Astrocyte (in vitro differentiated cells and primary cell): ENCODE measurements at regions not wholly inside any gene's neighbourhood (a gene's known extent, or its start where the extent isn't known, plus 50 kb on each side); places are given as distances from the start of the nearest gene placed in this dataset.

Experiments
- DNase-seq: peaks from one replicate; pipeline ENCODE4 v3.0.0-alpha.2; 2010; ENCODE audit warnings: low read depth
- FAIRE-seq: peaks from 2 replicates; lab custom pipeline; 2011; peaks lifted over from hg19 to GRCh38; lab: Jason Lieb, UNC
- H2AFZ ChIP-seq: 2 replicates; pipeline ENCODE4 v1.6.0; 2012; ENCODE audit warnings: low read depth, low read length, inconsistent platforms
- H3K27ac ChIP-seq: 2 replicates; pipeline ENCODE4 v1.5.1; 2011; ENCODE audit warnings: low read depth, low read length, inconsistent platforms
- H3K27me3 ChIP-seq: 2 replicates; pipeline ENCODE4 v1.6.0; 2011; ENCODE audit warnings: low read length, inconsistent platforms; ENCODE audit not compliant: insufficient read depth
- H3K36me3 ChIP-seq: 2 replicates; pipeline ENCODE4 v1.5.1; 2011; ENCODE audit warnings: low read length, inconsistent platforms; ENCODE audit not compliant: insufficient read depth
- H3K4me1 ChIP-seq: 2 replicates; pipeline ENCODE4 v1.5.1; 2011; ENCODE audit warnings: low read length, inconsistent platforms; ENCODE audit not compliant: insufficient read depth
- H3K4me2 ChIP-seq: 2 replicates; pipeline ENCODE4 v1.6.0; 2012; ENCODE audit warnings: low read length, inconsistent platforms
- H3K4me3 ChIP-seq: 2 replicates; pipeline ENCODE4 v1.5.1; 2011; ENCODE audit warnings: low read depth, mild to moderate bottlenecking, low read length, inconsistent platforms; ENCODE audit not compliant: insufficient read depth
- H3K79me2 ChIP-seq: 2 replicates; pipeline ENCODE4 v1.6.0; 2012; ENCODE audit warnings: mild to moderate bottlenecking, low read length, inconsistent platforms; ENCODE audit not compliant: insufficient read depth
- H3K9ac ChIP-seq: 2 replicates; pipeline ENCODE4 v1.6.0; 2012; ENCODE audit warnings: mild to moderate bottlenecking, low read length, inconsistent platforms
- H3K9me3 ChIP-seq: 2 replicates; pipeline ENCODE4 v1.5.1; 2012; ENCODE audit warnings: low read depth, mild to moderate bottlenecking, low read length, inconsistent platforms; ENCODE audit not compliant: insufficient read depth
- H4K20me1 ChIP-seq: 2 replicates; pipeline ENCODE4 v1.6.0; 2012; ENCODE audit warnings: low read length, inconsistent platforms; ENCODE audit not compliant: insufficient read depth
- H3K27ac Mint-ChIP-seq: one replicate; pipeline ENCODE4 v1.8.0; 2021; ENCODE audit warnings: mild to moderate bottlenecking, mixed read lengths; ENCODE audit not compliant: unreplicated experiment
- H3K27me3 Mint-ChIP-seq: one replicate; pipeline ENCODE4 v1.8.0; 2021; ENCODE audit warnings: low read depth, mixed read lengths; ENCODE audit not compliant: unreplicated experiment
- H3K36me3 Mint-ChIP-seq: one replicate; pipeline ENCODE4 v1.8.0; 2021; ENCODE audit warnings: low read depth, mixed read lengths; ENCODE audit not compliant: unreplicated experiment
- H3K4me1 Mint-ChIP-seq: one replicate; pipeline ENCODE4 v1.8.0; 2021; ENCODE audit warnings: low read depth, mixed read lengths; ENCODE audit not compliant: unreplicated experiment
- H3K4me3 Mint-ChIP-seq: one replicate; pipeline ENCODE4 v1.8.0; 2021; ENCODE audit warnings: mild to moderate bottlenecking, moderate library complexity, mixed read lengths; ENCODE audit not compliant: unreplicated experiment
- H3K9me3 Mint-ChIP-seq: one replicate; pipeline ENCODE4 v1.8.0; 2021; ENCODE audit warnings: mild to moderate bottlenecking, mixed read lengths; ENCODE audit not compliant: unreplicated experiment
- EZH2 ChIP-seq: IDR thresholded peaks from 2 replicates; pipeline ENCODE4 v1.6.1; 2012; ENCODE audit warnings: mild to moderate bottlenecking, low read length, inconsistent platforms; ENCODE audit not compliant: insufficient read depth
- TF ChIP-seq, protein P1 (sequence below): IDR thresholded peaks from 2 replicates; pipeline ENCODE4 v1.5.1; 2011; ENCODE audit warnings: low read depth, mild to moderate bottlenecking, inconsistent platforms, low read length, moderate library complexity; ENCODE audit not compliant: insufficient read depth

DNA sequence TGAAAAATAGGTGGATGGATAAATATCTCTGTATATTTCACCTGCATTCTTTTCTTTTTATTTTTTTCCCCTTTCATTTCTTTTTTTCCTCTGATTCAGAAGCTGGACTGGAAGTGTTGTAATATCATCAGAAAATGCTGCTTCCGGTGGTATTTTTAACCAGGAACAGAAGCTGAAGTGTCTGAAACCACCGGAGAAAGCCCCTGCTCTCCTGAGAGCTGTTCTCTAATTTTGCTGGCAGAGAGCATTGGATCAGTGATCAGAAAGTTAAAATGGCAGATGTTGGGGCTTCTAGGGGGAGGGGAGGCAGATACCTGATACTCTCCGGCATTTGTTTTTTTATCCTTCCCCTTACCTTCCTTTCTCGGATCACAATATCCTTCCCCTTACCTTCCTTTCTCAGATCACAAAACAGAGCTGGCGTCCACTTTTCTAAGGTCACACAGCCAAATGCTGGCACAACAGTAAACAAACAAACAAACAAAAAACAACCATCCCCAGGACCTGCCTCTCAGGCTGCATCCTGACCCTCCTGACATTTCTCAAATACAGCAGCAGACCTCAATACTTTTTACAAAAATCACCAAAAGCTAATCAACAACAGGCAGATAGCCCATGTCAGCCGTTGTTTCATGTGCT, 143.2 kb upstream of the ZNF217 start:
- FAIRE-seq (no peak), DNase-seq (peak; percentile 53)
- Histone ChIP-seq H3K27me3 (no peaks in the 10 kb centered on the region), H3K36me3 (no peaks in the 10 kb centered on the region), H3K4me2 (peak overlapping the region; percentile 82), H3K4me1 (peaks cover 61% of the 10 kb centered on the region), H3K9ac (peak overlapping the region; percentile 84), H2AFZ (no peak overlapping the region), H3K9me3 (no peaks in the 10 kb centered on the region), H3K27ac (peak overlapping the region; percentile 88), H3K79me2 (no peaks in the 10 kb centered on the region), H4K20me1 (no peaks in the 10 kb centered on the region), H3K4me3 (peak overlapping the region; percentile 7)
- no peaks in the 10 kb centered on the region for H3K36me3 Mint-ChIP-seq
- peaks cover 68% of the 10 kb centered on the region for H3K4me1 Mint-ChIP-seq
- H3K4me3 Mint-ChIP-seq = no peak overlapping the region
- H3K9me3 Mint-ChIP-seq = peaks cover 3% of the 10 kb centered on the region
- peak overlapping the region; percentile 99 for H3K27ac Mint-ChIP-seq
- H3K27me3 Mint-ChIP-seq = no peaks in the 10 kb centered on the region
- TF ChIP-seq, protein P1, sequence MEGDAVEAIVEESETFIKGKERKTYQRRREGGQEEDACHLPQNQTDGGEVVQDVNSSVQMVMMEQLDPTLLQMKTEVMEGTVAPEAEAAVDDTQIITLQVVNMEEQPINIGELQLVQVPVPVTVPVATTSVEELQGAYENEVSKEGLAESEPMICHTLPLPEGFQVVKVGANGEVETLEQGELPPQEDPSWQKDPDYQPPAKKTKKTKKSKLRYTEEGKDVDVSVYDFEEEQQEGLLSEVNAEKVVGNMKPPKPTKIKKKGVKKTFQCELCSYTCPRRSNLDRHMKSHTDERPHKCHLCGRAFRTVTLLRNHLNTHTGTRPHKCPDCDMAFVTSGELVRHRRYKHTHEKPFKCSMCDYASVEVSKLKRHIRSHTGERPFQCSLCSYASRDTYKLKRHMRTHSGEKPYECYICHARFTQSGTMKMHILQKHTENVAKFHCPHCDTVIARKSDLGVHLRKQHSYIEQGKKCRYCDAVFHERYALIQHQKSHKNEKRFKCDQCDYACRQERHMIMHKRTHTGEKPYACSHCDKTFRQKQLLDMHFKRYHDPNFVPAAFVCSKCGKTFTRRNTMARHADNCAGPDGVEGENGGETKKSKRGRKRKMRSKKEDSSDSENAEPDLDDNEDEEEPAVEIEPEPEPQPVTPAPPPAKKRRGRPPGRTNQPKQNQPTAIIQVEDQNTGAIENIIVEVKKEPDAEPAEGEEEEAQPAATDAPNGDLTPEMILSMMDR = no peak
- TF ChIP-seq EZH2 = no peak

GRCh38 chr20:53736122-53736756, 142.6 kb upstream of the ZNF217 start:
- H3K36me3 ChIP-seq = no peaks in the 10 kb centered on the region
- H3K27me3 ChIP-seq = no peaks in the 10 kb centered on the region
- H3K79me2 ChIP-seq = no peaks in the 10 kb centered on the region
- FAIRE-seq (no peak), DNase-seq (peak; percentile 55)
- H4K20me1 ChIP-seq = no peaks in the 10 kb centered on the region
- Mint-ChIP-seq H3K4me3 (peak overlapping the region; percentile 10), H3K27me3 (no peaks in the 10 kb centered on the region), H3K4me1 (peaks cover 68% of the 10 kb centered on the region), H3K27ac (peak overlapping the region; percentile 99), H3K9me3 (peaks cover 3% of the 10 kb centered on the region), H3K36me3 (no peaks in the 10 kb centered on the region)
- no peak for TF ChIP-seq EZH2
- TF ChIP-seq, protein P1 = no peak
- H3K4me1 ChIP-seq = peaks cover 61% of the 10 kb centered on the region
- H3K9ac ChIP-seq = peak overlapping the region; percentile 84
- H3K4me2 ChIP-seq = peak overlapping the region; percentile 82
- H2AFZ ChIP-seq = no peak overlapping the region
- H3K4me3 ChIP-seq = peak overlapping the region; percentile 16
- no peaks in the 10 kb centered on the region for H3K9me3 ChIP-seq
- peak overlapping the region; percentile 88 for H3K27ac ChIP-seq
